Suprapubic skin (tissue), 4 donors: ENCODE measurements at regions not wholly inside any gene's neighbourhood (a gene's known extent, or its start where the extent isn't known, plus 50 kb on each side); places are given as distances from the start of the nearest gene placed in this dataset.

Source experiments
- DNase-seq, 2 donors: peaks; one replicate each; pipeline ENCODE4 v3.0.0-alpha.2; 2019; ENCODE audit warnings: low spot score in 2 of 2
- H3K27ac ChIP-seq: fragments of 200-600 bp; sonication (generic); one replicate; pipeline ENCODE4 v1.5.1; 2019
- H3K27me3 ChIP-seq: fragments of 200-600 bp; sonication (generic); one replicate; pipeline ENCODE4 v1.5.1; 2019
- H3K36me3 ChIP-seq: fragments of 200-600 bp; sonication (generic); one replicate; pipeline ENCODE4 v1.5.1; 2019
- H3K4me1 ChIP-seq: fragments of 200-600 bp; sonication (generic); one replicate; pipeline ENCODE4 v1.5.1; 2019
- H3K4me3 ChIP-seq: fragments of 200-600 bp; sonication (generic); one replicate; pipeline ENCODE4 v1.5.1; 2019; ENCODE audit warnings: mild to moderate bottlenecking
- H3K9me3 ChIP-seq: fragments of 200-600 bp; sonication (generic); one replicate; pipeline ENCODE4 v1.5.1; 2019
- CTCF ChIP-seq, 2 donors: fragments of 200-600 bp in 1 of 2; fragments of 450-650 bp in 1 of 2; sonication (generic) in 1 of 2; IDR thresholded peaks; one replicate each; pipeline ENCODE4 v1.5.1; 2016 to 2019; ENCODE audit warnings: antibody characterized with exemption in 2 of 2, mild to moderate bottlenecking in 1 of 2, moderate library complexity in 1 of 2
- EP300 ChIP-seq: sonication (generic); formaldehyde crosslinking; IDR thresholded peaks from one replicate; pipeline ENCODE4 v1.6.1; 2017; ENCODE audit warnings: antibody characterized with exemption
- POLR2A ChIP-seq, 2 donors: fragments of 450-650 bp; IDR thresholded peaks; one replicate each; pipeline ENCODE4 v1.6.1; 2017; ENCODE audit warnings: antibody characterized with exemption in 2 of 2, mild to moderate bottlenecking in 2 of 2, moderate library complexity in 2 of 2
- POLR2AphosphoS5 ChIP-seq, 3 donors: sonication (generic); formaldehyde crosslinking; IDR thresholded peaks; one replicate each; pipeline ENCODE4 v1.6.1; 2017; ENCODE audit warnings: antibody characterized with exemption in 3 of 3
- WGBS: methylation state at CpG from one replicate; pipeline ENCODE4 v1.1.5; 2018; 5-methylcytosine and 5-hydroxymethylcytosine counted together

GRCh38 chr6:68247782-68248181 is 387.3 kb upstream of the ADGRB3 start:
- Histone ChIP-seq H3K9me3 (peaks cover 10% of the 10 kb centered on the region), H3K4me3 (no peak overlapping the region), H3K27ac (no peak overlapping the region), H3K27me3 (no peaks in the 10 kb centered on the region), H3K36me3 (no peaks in the 10 kb centered on the region), H3K4me1 (no peaks in the 10 kb centered on the region)
- 92% methylated on average over 4 of the region's 4 CpGs for WGBS
- DNase-seq: no peak
- TF ChIP-seq POLR2AphosphoS5 (IDR thresholded peaks at IDR 0.05): no peak
- no peak for TF ChIP-seq POLR2A (IDR thresholded peaks at IDR 0.05)
- TF ChIP-seq EP300: no peak
- no peak for TF ChIP-seq CTCF (IDR thresholded peaks at IDR 0.05)

GRCh38 chr6:68240726-68241125 is 394.4 kb upstream of the ADGRB3 start:
- Histone ChIP-seq H3K4me3 (no peak overlapping the region), H3K36me3 (no peaks in the 10 kb centered on the region), H3K9me3 (no peaks in the 10 kb centered on the region), H3K27ac (no peak overlapping the region), H3K27me3 (no peaks in the 10 kb centered on the region), H3K4me1 (no peaks in the 10 kb centered on the region)
- DNase-seq: no peak
- no peak for TF ChIP-seq EP300
- no peak for TF ChIP-seq CTCF (IDR thresholded peaks at IDR 0.05)
- no peak for TF ChIP-seq POLR2A (IDR thresholded peaks at IDR 0.05)
- no peak for TF ChIP-seq POLR2AphosphoS5 (IDR thresholded peaks at IDR 0.05)

GRCh38 chr6:68239034-68239433 is 396.0 kb upstream of the ADGRB3 start:
- H3K27me3 ChIP-seq: no peaks in the 10 kb centered on the region
- WGBS: 77% methylated on average over 2 of the region's 2 CpGs
- DNase-seq: no peak
- H3K4me1 ChIP-seq: no peaks in the 10 kb centered on the region
- TF ChIP-seq POLR2A (IDR thresholded peaks at IDR 0.05) (no peak), POLR2AphosphoS5 (IDR thresholded peaks at IDR 0.05) (no peak), CTCF (IDR thresholded peaks at IDR 0.05) (no peak), EP300 (no peak)
- no peak overlapping the region for H3K27ac ChIP-seq
- no peaks in the 10 kb centered on the region for H3K9me3 ChIP-seq
- H3K4me3 ChIP-seq: no peak overlapping the region
- no peaks in the 10 kb centered on the region for H3K36me3 ChIP-seq

GRCh38 chr6:68238097-68238601 is 396.9 kb upstream of the ADGRB3 start:
- no peaks in the 10 kb centered on the region for H3K36me3 ChIP-seq
- no peak for DNase-seq
- no peaks in the 10 kb centered on the region for H3K9me3 ChIP-seq
- H3K4me3 ChIP-seq: no peak overlapping the region
- H3K27ac ChIP-seq: no peak overlapping the region
- no peak for TF ChIP-seq POLR2AphosphoS5 (IDR thresholded peaks at IDR 0.05)
- TF ChIP-seq EP300: no peak
- TF ChIP-seq POLR2A (IDR thresholded peaks at IDR 0.05): no peak
- no peak for TF ChIP-seq CTCF (IDR thresholded peaks at IDR 0.05)
- no peaks in the 10 kb centered on the region for H3K27me3 ChIP-seq
- H3K4me1 ChIP-seq: no peaks in the 10 kb centered on the region
- WGBS: 18% methylated on average over 1 of the region's 1 CpG

GRCh38 chr6:68237205-68237604 is 397.9 kb upstream of the ADGRB3 start:
- TF ChIP-seq EP300 (no peak), POLR2AphosphoS5 (IDR thresholded peaks at IDR 0.05) (no peak), CTCF (IDR thresholded peaks at IDR 0.05) (no peak), POLR2A (IDR thresholded peaks at IDR 0.05) (no peak)
- Histone ChIP-seq H3K36me3 (no peaks in the 10 kb centered on the region), H3K4me3 (no peak overlapping the region), H3K4me1 (no peaks in the 10 kb centered on the region), H3K27ac (no peak overlapping the region), H3K27me3 (no peaks in the 10 kb centered on the region), H3K9me3 (no peaks in the 10 kb centered on the region)
- no peak for DNase-seq
- whole genome bisulfite sequencing: 74% methylated on average over 6 of the region's 6 CpGs
